Hepatocyte (in vitro differentiated cells): ENCODE measurements at regions not wholly inside any gene's neighbourhood (a gene's known extent, or its start where the extent isn't known, plus 50 kb on each side); places are given as distances from the start of the nearest gene placed in this dataset.

Experiments
- DNase-seq: peaks from one replicate; pipeline ENCODE4 v3.0.0-alpha.2; 2016; ENCODE audit warnings: low spot score
- H2AFZ ChIP-seq: fragments of 200-600 bp; sonication (generic); 2 replicates; pipeline ENCODE4 v1.6.0; 2016; ENCODE audit warnings: antibody characterized with exemption, mild to moderate bottlenecking
- H3K27ac ChIP-seq: fragments of 200-600 bp; sonication (generic); 2 replicates; pipeline ENCODE4 v1.5.1; 2016; ENCODE audit warnings: mild to moderate bottlenecking
- H3K27me3 ChIP-seq: fragments of 200-600 bp; sonication (generic); 2 replicates; pipeline ENCODE4 v1.6.1; 2016
- H3K36me3 ChIP-seq: fragments of 200-600 bp; sonication (generic); replicated peaks from 2 replicates; pipeline ENCODE4 v1.5.1; 2016; ENCODE audit warnings: low read depth; ENCODE audit not compliant: insufficient read depth
- H3K4me1 ChIP-seq: fragments of 200-600 bp; sonication (generic); 2 replicates; pipeline ENCODE4 v1.5.1; 2016; ENCODE audit warnings: mild to moderate bottlenecking, moderate library complexity; ENCODE audit not compliant: insufficient read depth
- H3K4me2 ChIP-seq: fragments of 200-600 bp; sonication (generic); 2 replicates; pipeline ENCODE4 v1.6.0; 2016
- H3K4me3 ChIP-seq: fragments of 200-600 bp; sonication (generic); 2 replicates; pipeline ENCODE4 v1.5.1; 2016; ENCODE audit warnings: mild to moderate bottlenecking
- H3K79me2 ChIP-seq: fragments of 200-600 bp; sonication (generic); 2 replicates; pipeline ENCODE4 v1.6.0; 2017; ENCODE audit warnings: mild to moderate bottlenecking
- H3K9me2 ChIP-seq: fragments of 200-600 bp; sonication (generic); replicated peaks from 2 replicates; pipeline ENCODE4 v1.6.0; 2017; ENCODE audit warnings: mild to moderate bottlenecking; ENCODE audit not compliant: insufficient read depth
- H3K9me3 ChIP-seq: fragments of 200-600 bp; sonication (generic); 2 replicates; pipeline ENCODE4 v1.5.1; 2016; ENCODE audit warnings: low read depth, mild to moderate bottlenecking
- H4K20me1 ChIP-seq: fragments of 200-600 bp; sonication (generic); 2 replicates; pipeline ENCODE4 v1.6.0; 2016; ENCODE audit warnings: mild to moderate bottlenecking; ENCODE audit not compliant: insufficient read depth, poor library complexity, severe bottlenecking
- EZH2 ChIP-seq: fragments of 200-600 bp; sonication (generic); IDR thresholded peaks from 2 replicates; pipeline ENCODE4 v1.6.1; 2016; ENCODE audit warnings: antibody characterized with exemption, mild to moderate bottlenecking, borderline replicate concordance
- EZH2phosphoT487 ChIP-seq: fragments of 200-600 bp; sonication (generic); IDR thresholded peaks from one replicate; pipeline ENCODE4 v1.6.1; 2018; ENCODE audit warnings: antibody characterized with exemption, mild to moderate bottlenecking, low read depth, moderate library complexity; ENCODE audit not compliant: unreplicated experiment, severe bottlenecking
- WGBS: methylation state at CpG from one replicate; pipeline ENCODE4 v1.1.6; 2016; ENCODE audit warnings: low lambda C conversion rate; ENCODE audit errors: missing lambda C conversion rate; 5-methylcytosine and 5-hydroxymethylcytosine counted together
- TF ChIP-seq, protein P1 (sequence below): fragments of 200-600 bp; sonication (generic); IDR thresholded peaks from 2 replicates; pipeline ENCODE4 v1.5.1; 2016; ENCODE audit warnings: antibody characterized with exemption, mild to moderate bottlenecking; ENCODE audit not compliant: poor library complexity

- H3K9me3 ChIP-seq, result no peaks in the 10 kb centered on the region
- no peak overlapping the region for H2AFZ ChIP-seq
- no peaks in the 10 kb centered on the region for H3K27me3 ChIP-seq
- no peaks in the 10 kb centered on the region for H3K79me2 ChIP-seq
- TF ChIP-seq, protein P1, sequence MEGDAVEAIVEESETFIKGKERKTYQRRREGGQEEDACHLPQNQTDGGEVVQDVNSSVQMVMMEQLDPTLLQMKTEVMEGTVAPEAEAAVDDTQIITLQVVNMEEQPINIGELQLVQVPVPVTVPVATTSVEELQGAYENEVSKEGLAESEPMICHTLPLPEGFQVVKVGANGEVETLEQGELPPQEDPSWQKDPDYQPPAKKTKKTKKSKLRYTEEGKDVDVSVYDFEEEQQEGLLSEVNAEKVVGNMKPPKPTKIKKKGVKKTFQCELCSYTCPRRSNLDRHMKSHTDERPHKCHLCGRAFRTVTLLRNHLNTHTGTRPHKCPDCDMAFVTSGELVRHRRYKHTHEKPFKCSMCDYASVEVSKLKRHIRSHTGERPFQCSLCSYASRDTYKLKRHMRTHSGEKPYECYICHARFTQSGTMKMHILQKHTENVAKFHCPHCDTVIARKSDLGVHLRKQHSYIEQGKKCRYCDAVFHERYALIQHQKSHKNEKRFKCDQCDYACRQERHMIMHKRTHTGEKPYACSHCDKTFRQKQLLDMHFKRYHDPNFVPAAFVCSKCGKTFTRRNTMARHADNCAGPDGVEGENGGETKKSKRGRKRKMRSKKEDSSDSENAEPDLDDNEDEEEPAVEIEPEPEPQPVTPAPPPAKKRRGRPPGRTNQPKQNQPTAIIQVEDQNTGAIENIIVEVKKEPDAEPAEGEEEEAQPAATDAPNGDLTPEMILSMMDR, result no peak
- TF ChIP-seq EZH2 (no peak), EZH2phosphoT487 (no peak)
- H3K9me2 ChIP-seq, result no peaks in the 10 kb centered on the region
- H3K4me1 ChIP-seq, result no peaks in the 10 kb centered on the region
- H3K4me3 ChIP-seq, result no peak overlapping the region
- no peaks in the 10 kb centered on the region for H4K20me1 ChIP-seq
- H3K4me2 ChIP-seq, result no peak overlapping the region
- no peak for DNase-seq
- no peaks in the 10 kb centered on the region for H3K36me3 ChIP-seq
- 97% methylated on average over 3 of the region's 3 CpGs for WGBS
- H3K27ac ChIP-seq, result no peak overlapping the region
These were observed 111.4 kb upstream of the DEPDC1 start for GRCh38 chr1:68608289-68608688.

DNA sequence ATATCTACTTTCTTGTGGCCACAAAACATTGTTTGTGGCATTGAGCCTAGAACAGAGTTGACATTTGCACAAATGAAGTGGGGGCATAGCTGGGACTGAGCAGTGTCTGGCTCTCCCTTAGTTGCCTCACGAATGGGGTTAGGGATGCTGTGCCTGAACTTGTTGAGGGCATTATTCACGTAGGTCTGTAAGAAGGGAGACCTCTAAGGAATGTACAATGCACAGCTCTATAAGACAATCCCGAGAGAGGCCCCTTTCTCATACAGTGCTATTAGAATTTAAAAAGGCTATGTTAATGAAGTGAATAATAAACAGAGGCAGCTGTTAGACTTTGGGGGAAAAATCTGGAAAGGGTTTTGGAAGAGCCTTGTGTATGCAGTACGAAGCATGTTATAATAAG is 118.4 kb upstream of the DEPDC1 start:
- TF ChIP-seq, protein P1, result no peak
- no peak for TF ChIP-seq EZH2
- H2AFZ ChIP-seq, result no peak overlapping the region
- H3K4me2 ChIP-seq, result no peak overlapping the region
- H3K4me1 ChIP-seq, result no peaks in the 10 kb centered on the region
- no peaks in the 10 kb centered on the region for H3K9me2 ChIP-seq
- DNase-seq, result no peak
- WGBS, result 75% methylated on average over 4 of the region's 4 CpGs
- no peaks in the 10 kb centered on the region for H3K27me3 ChIP-seq
- no peaks in the 10 kb centered on the region for H3K79me2 ChIP-seq
- H3K36me3 ChIP-seq, result no peaks in the 10 kb centered on the region
- H3K9me3 ChIP-seq, result no peaks in the 10 kb centered on the region
- no peak overlapping the region for H3K27ac ChIP-seq
- no peaks in the 10 kb centered on the region for H4K20me1 ChIP-seq
- no peak overlapping the region for H3K4me3 ChIP-seq

DNA sequence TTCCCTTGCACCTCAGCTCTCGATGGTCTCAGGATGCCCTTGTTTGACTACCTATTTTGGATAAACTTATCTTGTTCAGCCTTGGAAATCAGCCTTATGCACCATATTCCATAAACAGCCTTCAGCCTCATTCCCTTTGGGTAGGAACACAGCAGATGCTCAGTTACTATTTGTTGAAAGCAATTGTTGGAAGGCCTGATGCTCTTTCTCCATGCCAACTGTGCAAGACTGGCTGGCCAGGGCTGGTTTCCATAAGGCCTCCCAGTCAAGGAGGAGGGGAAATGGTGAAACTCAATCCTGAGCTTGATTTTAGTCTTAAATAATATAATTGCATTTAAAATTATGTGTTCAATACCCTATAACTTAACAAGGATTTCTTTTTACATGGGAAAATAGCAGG is 121.1 kb upstream of the DEPDC1 start:
- no peak overlapping the region for H2AFZ ChIP-seq
- WGBS, result 78% methylated on average over 1 of the region's 1 CpG
- no peaks in the 10 kb centered on the region for H3K9me3 ChIP-seq
- H3K27ac ChIP-seq, result no peak overlapping the region
- DNase-seq, result no peak
- H3K4me3 ChIP-seq, result no peak overlapping the region
- TF ChIP-seq, protein P1, result no peak
- no peak for TF ChIP-seq EZH2
- TF ChIP-seq EZH2phosphoT487, result no peak
- no peaks in the 10 kb centered on the region for H3K4me1 ChIP-seq
- no peaks in the 10 kb centered on the region for H3K27me3 ChIP-seq
- no peaks in the 10 kb centered on the region for H3K36me3 ChIP-seq
- H3K4me2 ChIP-seq, result no peak overlapping the region
- H3K9me2 ChIP-seq, result no peaks in the 10 kb centered on the region
- no peaks in the 10 kb centered on the region for H3K79me2 ChIP-seq
- H4K20me1 ChIP-seq, result no peaks in the 10 kb centered on the region

GRCh38 chr1:68620571-68620970 is 123.7 kb upstream of the DEPDC1 start:
- Histone ChIP-seq H3K4me3 (no peak overlapping the region), H2AFZ (no peak overlapping the region), H3K27me3 (no peaks in the 10 kb centered on the region), H3K4me1 (no peaks in the 10 kb centered on the region), H3K9me2 (no peaks in the 10 kb centered on the region), H3K4me2 (no peak overlapping the region), H3K36me3 (no peaks in the 10 kb centered on the region), H3K79me2 (no peaks in the 10 kb centered on the region), H3K9me3 (no peaks in the 10 kb centered on the region), H4K20me1 (no peaks in the 10 kb centered on the region), H3K27ac (no peak overlapping the region)
- 96% methylated on average over 1 of the region's 1 CpG for WGBS
- TF ChIP-seq EZH2, result no peak
- TF ChIP-seq, protein P1, result no peak
- no peak for TF ChIP-seq EZH2phosphoT487
- no peak for DNase-seq
